HG03439 (cell line): ENCODE measurements at regions not wholly inside any gene's neighbourhood (a gene's known extent, or its start where the extent isn't known, plus 50 kb on each side); places are given as distances from the start of the nearest gene placed in this dataset.

Experiments used
- ATAC-seq: cut with Tn5 transposase; IDR thresholded peaks from one replicate; pipeline ENCODE4 v1.9.1; 2021; ENCODE audit warnings: mild to moderate bottlenecking, moderate library complexity; ENCODE audit not compliant: unreplicated experiment

- ATAC-seq: no peak
Measured at GRCh38 chr3:72193771-72194430, 409.0 kb upstream of the PROK2 start.

- ATAC-seq: no peak
Measured at GRCh38 chr3:72192572-72192971, 407.6 kb upstream of the PROK2 start.

- ATAC-seq: no peak
Measured at GRCh38 chr3:72191209-72191960, 406.4 kb upstream of the PROK2 start.

- ATAC-seq: no peak
Measured at GRCh38 chr3:72190050-72190449, 405.1 kb upstream of the PROK2 start.

GRCh38 chr3:72189339-72189738 is 404.4 kb upstream of the PROK2 start:
- no peak for ATAC-seq

GRCh38 chr3:72188536-72188935 is 403.6 kb upstream of the PROK2 start:
- ATAC-seq: no peak

- no peak for ATAC-seq
Measured at GRCh38 chr3:72187131-72187530, 402.2 kb upstream of the PROK2 start.

- no peak for ATAC-seq
Measured at GRCh38 chr3:72186400-72186855, 401.5 kb upstream of the PROK2 start.

GRCh38 chr3:72185549-72186399 is 400.8 kb upstream of the PROK2 start:
- no peak for ATAC-seq

GRCh38 chr3:72183489-72183888 is 398.5 kb upstream of the PROK2 start:
- ATAC-seq: no peak

GRCh38 chr3:72182206-72182605 is 397.3 kb upstream of the PROK2 start:
- no peak for ATAC-seq

- no peak for ATAC-seq
Measured at GRCh38 chr3:72181251-72181650, 396.3 kb upstream of the PROK2 start.

GRCh38 chr3:72180405-72180804 is 395.5 kb upstream of the PROK2 start:
- ATAC-seq: no peak

GRCh38 chr3:72179107-72179464 is 394.1 kb upstream of the PROK2 start:
- no peak for ATAC-seq

- no peak for ATAC-seq
Measured at GRCh38 chr3:72178463-72179106, 393.6 kb upstream of the PROK2 start.

GRCh38 chr3:72177075-72178050 is 392.4 kb upstream of the PROK2 start:
- peak; percentile 55 for ATAC-seq

- ATAC-seq: peak; percentile 92
Measured at GRCh38 chr3:72176537-72177041, 391.6 kb upstream of the PROK2 start.

GRCh38 chr3:72175296-72175858 is 390.4 kb upstream of the PROK2 start:
- ATAC-seq: no peak

- ATAC-seq: no peak
Measured at GRCh38 chr3:72174890-72175289, 389.9 kb upstream of the PROK2 start.
